ENCODE measurements at regions not wholly inside any gene's neighbourhood (a gene's known extent, or its start where the extent isn't known, plus 50 kb on each side); places are given as distances from the start of the nearest gene placed in this dataset.

DNA sequence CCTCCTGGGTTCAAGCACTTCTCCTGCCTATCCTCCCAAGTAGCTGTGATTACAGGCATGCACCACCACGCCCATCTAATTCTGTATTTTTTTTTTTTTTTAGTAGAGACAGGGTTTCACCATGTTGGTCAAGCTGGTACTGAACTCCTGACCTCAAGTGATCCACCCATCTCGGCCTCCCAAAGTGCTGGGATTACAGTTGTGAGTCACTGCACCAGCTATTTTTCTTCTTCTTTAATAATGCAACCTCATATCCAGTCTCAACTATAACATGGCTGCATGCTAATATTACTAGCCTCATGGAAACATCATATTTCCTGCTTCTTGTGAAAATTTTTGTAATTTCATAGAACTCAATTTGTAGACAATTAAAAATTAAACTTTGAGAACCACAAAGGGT, 706.5 kb downstream of the KCTD8 start:
- Histone ChIP-seq H3K4me1 (replicated peaks in 1 of 2; ENCODE audit: control insufficient read depth in 2 of 2, insufficient read depth in 2 of 2, low read length in 2 of 2) (no peaks in the 10 kb centered on the region), H4K20me1 (replicated peaks; ENCODE audit: control insufficient read depth, insufficient read depth, low read length) (no peaks in the 10 kb centered on the region), H3K4me2 (ENCODE audit: insufficient read depth, low read length) (no peak overlapping the region), H3K27ac (ENCODE audit: extremely low read depth, low read depth, low read length) (no peak overlapping the region), H3K9me3 (replicated peaks; ENCODE audit: control insufficient read depth, insufficient read depth, low read depth, low read length) (no peaks in the 10 kb centered on the region), H3K27me3 (ENCODE audit: control insufficient read depth in 2 of 2, insufficient read depth in 2 of 2, low read length in 2 of 2) (no peaks in the 10 kb centered on the region), H3K9ac (ENCODE audit: insufficient read depth in 1 of 2, low read depth in 2 of 2, low read length in 2 of 2) (no peak overlapping the region), H3K36me3 (ENCODE audit: control insufficient read depth, insufficient read depth, low read length) (no peaks in the 10 kb centered on the region), H3K79me2 (ENCODE audit: control insufficient read depth, insufficient read depth, low read length) (no peaks in the 10 kb centered on the region), H2AFZ (ENCODE audit: low read depth, low read length) (no peak overlapping the region), H3K9me1 (ENCODE audit: control insufficient read depth, insufficient read depth, low read length) (no peaks in the 10 kb centered on the region), H3K4me3 (no peak overlapping the region)
- 0% methylated on average over 1 of the region's 2 CpGs for WGBS (ENCODE audit: insufficient coverage, low coverage, missing lambda C conversion rate)
- no peak for ATAC-seq
- DNase-seq (ENCODE audit: extremely low read depth in 1 of 4, low spot score in 3 of 4) = no peak
- BruUV-seq (replicated peaks) = no TSS peak
- TF ChIP-seq ZNF507 (tag; conservative IDR thresholded peaks at IDR 0.05) (no peak), CEBPB (tag; IDR thresholded peaks at IDR 0.05) (no peak), ZNF121 (CRISPR knock-in tag; conservative IDR thresholded peaks at IDR 0.05) (no peak), ZNF583 (CRISPR knock-in tag; IDR thresholded peaks at IDR 0.05) (no peak), TAL1 (IDR thresholded peaks at IDR 0.05) (no peak), SP1 (CRISPR knock-in tag; IDR thresholded peaks at IDR 0.05) (no peak), GTF2A2 (tag; IDR thresholded peaks at IDR 0.05) (no peak)
- TF ChIP-seq, protein P1, sequence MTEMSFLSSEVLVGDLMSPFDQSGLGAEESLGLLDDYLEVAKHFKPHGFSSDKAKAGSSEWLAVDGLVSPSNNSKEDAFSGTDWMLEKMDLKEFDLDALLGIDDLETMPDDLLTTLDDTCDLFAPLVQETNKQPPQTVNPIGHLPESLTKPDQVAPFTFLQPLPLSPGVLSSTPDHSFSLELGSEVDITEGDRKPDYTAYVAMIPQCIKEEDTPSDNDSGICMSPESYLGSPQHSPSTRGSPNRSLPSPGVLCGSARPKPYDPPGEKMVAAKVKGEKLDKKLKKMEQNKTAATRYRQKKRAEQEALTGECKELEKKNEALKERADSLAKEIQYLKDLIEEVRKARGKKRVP (CRISPR knock-in tag; IDR thresholded peaks at IDR 0.05) = no peak
- TF ChIP-seq, protein P2, sequence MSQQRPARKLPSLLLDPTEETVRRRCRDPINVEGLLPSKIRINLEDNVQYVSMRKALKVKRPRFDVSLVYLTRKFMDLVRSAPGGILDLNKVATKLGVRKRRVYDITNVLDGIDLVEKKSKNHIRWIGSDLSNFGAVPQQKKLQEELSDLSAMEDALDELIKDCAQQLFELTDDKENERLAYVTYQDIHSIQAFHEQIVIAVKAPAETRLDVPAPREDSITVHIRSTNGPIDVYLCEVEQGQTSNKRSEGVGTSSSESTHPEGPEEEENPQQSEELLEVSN (IDR thresholded peaks at IDR 0.05; ENCODE audit: borderline replicate concordance in 1 of 2, extremely low read depth in 1 of 2, insufficient read depth in 1 of 2, insufficient read length in 1 of 2, low read depth in 1 of 2, low read length in 1 of 2, poor library complexity in 1 of 2, severe bottlenecking in 1 of 2) = no peak
- ChIA-PET POLR2A (no interaction called here), CTCF (ENCODE audit: low intra/inter-chr PET ratio) (no interaction called here)
- intact Hi-C loops (cut with micrococcal nuclease) (no loop called here), in situ Hi-C loops (cut with MboI) (no loop called here)
- no peak for FAIRE-seq
